ENCODE measurements at regions not wholly inside any gene's neighbourhood (a gene's known extent, or its start where the extent isn't known, plus 50 kb on each side); places are given as distances from the start of the nearest gene placed in this dataset.
A peak's percentile ranks its signal among the peaks of the same experiment; 100 is the strongest.

GRCh38 chr3:64318668-64319271 lies 93.5 kb upstream of the PRICKLE2 start:
- no peak overlapping the region for H3K4me3 ChIP-seq
- no peak for DNase-seq
- intact Hi-C loops (cut with DNase I) = no loop called here
- ATAC-seq = peak in 2 of 4 donors; percentile 16 to 24
- no peaks in the 10 kb centered on the region for H3K9me3 ChIP-seq
- no peak for TF ChIP-seq POLR2A (IDR thresholded peaks at IDR 0.05)
- TF ChIP-seq, protein P1, sequence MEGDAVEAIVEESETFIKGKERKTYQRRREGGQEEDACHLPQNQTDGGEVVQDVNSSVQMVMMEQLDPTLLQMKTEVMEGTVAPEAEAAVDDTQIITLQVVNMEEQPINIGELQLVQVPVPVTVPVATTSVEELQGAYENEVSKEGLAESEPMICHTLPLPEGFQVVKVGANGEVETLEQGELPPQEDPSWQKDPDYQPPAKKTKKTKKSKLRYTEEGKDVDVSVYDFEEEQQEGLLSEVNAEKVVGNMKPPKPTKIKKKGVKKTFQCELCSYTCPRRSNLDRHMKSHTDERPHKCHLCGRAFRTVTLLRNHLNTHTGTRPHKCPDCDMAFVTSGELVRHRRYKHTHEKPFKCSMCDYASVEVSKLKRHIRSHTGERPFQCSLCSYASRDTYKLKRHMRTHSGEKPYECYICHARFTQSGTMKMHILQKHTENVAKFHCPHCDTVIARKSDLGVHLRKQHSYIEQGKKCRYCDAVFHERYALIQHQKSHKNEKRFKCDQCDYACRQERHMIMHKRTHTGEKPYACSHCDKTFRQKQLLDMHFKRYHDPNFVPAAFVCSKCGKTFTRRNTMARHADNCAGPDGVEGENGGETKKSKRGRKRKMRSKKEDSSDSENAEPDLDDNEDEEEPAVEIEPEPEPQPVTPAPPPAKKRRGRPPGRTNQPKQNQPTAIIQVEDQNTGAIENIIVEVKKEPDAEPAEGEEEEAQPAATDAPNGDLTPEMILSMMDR (IDR thresholded peaks at IDR 0.05) = no peak
- H3K4me1 ChIP-seq = no peaks in the 10 kb centered on the region
- no peaks in the 10 kb centered on the region for H3K27me3 ChIP-seq
- WGBS (ENCODE audit: insufficient coverage, low coverage, low lambda C conversion rate, missing lambda C conversion rate) = 89% methylated on average over 1 of the region's 1 CpG
- no peaks in the 10 kb centered on the region for H3K36me3 ChIP-seq
- H3K27ac ChIP-seq = no peak overlapping the region

GRCh38 chr3:64318001-64318400 lies 92.7 kb upstream of the PRICKLE2 start:
- 71% methylated on average over 2 of the region's 3 CpGs for WGBS (ENCODE audit: insufficient coverage, low coverage, low lambda C conversion rate, missing lambda C conversion rate)

GRCh38 chr3:64316971-64317370 lies 91.7 kb upstream of the PRICKLE2 start:
- H3K4me1 ChIP-seq = no peaks in the 10 kb centered on the region
- TF ChIP-seq, protein P1 (IDR thresholded peaks at IDR 0.05) = no peak
- no peak for TF ChIP-seq POLR2A (IDR thresholded peaks at IDR 0.05)
- H3K27me3 ChIP-seq = no peaks in the 10 kb centered on the region
- H3K9me3 ChIP-seq = no peaks in the 10 kb centered on the region
- no peak overlapping the region for H3K27ac ChIP-seq
- H3K36me3 ChIP-seq = no peaks in the 10 kb centered on the region
- ATAC-seq = no peak
- intact Hi-C loops (cut with DNase I) = no loop called here
- H3K4me3 ChIP-seq = no peak overlapping the region
- WGBS (ENCODE audit: insufficient coverage, low coverage, low lambda C conversion rate, missing lambda C conversion rate) = 87% methylated on average over 4 of the region's 4 CpGs
- no peak for DNase-seq

More at GRCh38 chr3:64318001-64318400, 92.7 kb upstream of the PRICKLE2 start:
- Histone ChIP-seq H3K36me3 (no peaks in the 10 kb centered on the region), H3K4me1 (no peaks in the 10 kb centered on the region), H3K27ac (no peak overlapping the region), H3K27me3 (no peaks in the 10 kb centered on the region), H3K4me3 (no peak overlapping the region), H3K9me3 (no peaks in the 10 kb centered on the region)
- ATAC-seq (no peak), DNase-seq (no peak)
- intact Hi-C loops (cut with DNase I) = no loop called here
- no peak for TF ChIP-seq POLR2A (IDR thresholded peaks at IDR 0.05)
- TF ChIP-seq, protein P1 (IDR thresholded peaks at IDR 0.05) = no peak

- peaks cover 0 to 3% of the 10 kb centered on the region in 2 donors for H3K27me3 ChIP-seq
- H3K27ac ChIP-seq = no peak overlapping the region
- no peak for ATAC-seq
- intact Hi-C loops (cut with DNase I) = no loop called here
- TF ChIP-seq POLR2A (IDR thresholded peaks at IDR 0.05) = no peak
- TF ChIP-seq, protein P1 (IDR thresholded peaks at IDR 0.05) = no peak
- no peak for DNase-seq
- H3K36me3 ChIP-seq = no peaks in the 10 kb centered on the region
- 50% methylated on average over 5 of the region's 5 CpGs for WGBS (ENCODE audit: insufficient coverage, low coverage, low lambda C conversion rate, missing lambda C conversion rate)
- peaks cover 0 to 9% (median 1%) of the 10 kb centered on the region in 4 donors for H3K4me1 ChIP-seq
- H3K9me3 ChIP-seq = no peaks in the 10 kb centered on the region
- H3K4me3 ChIP-seq = no peak overlapping the region
Measured at GRCh38 chr3:64311424-64312061, 86.3 kb upstream of the PRICKLE2 start.
